ENCODE measurements at regions not wholly inside any gene's neighbourhood (a gene's known extent, or its start where the extent isn't known, plus 50 kb on each side); places are given as distances from the start of the nearest gene placed in this dataset.

GRCh38 chr1:34668063-34668462 lies 86.8 kb upstream of the GJB5 start:
- Histone ChIP-seq H3K4me1 (no peaks in the 10 kb centered on the region), H3K27me3 (no peaks in the 10 kb centered on the region), H3K4me3 (no peak overlapping the region), H3K36me3 (no peaks in the 10 kb centered on the region), H3K27ac (no peak overlapping the region), H3K9ac (ENCODE audit: low read depth in 2 of 2, low read length in 2 of 2) (no peak overlapping the region), H3K9me3 (no peaks in the 10 kb centered on the region)
- intact Hi-C loops (cut with DNase I) = no loop called here
- DNase-seq = no peak
- TF ChIP-seq CTCF (IDR thresholded peaks at IDR 0.05) = no peak

- Histone ChIP-seq H3K27me3 (no peaks in the 10 kb centered on the region), H3K9me3 (no peaks in the 10 kb centered on the region), H3K9ac (ENCODE audit: low read depth in 2 of 2, low read length in 2 of 2) (no peak overlapping the region), H3K27ac (no peak overlapping the region), H3K4me3 (no peak overlapping the region), H3K4me1 (no peaks in the 10 kb centered on the region), H3K36me3 (no peaks in the 10 kb centered on the region)
- intact Hi-C loops (cut with DNase I) = no loop called here
- TF ChIP-seq CTCF (IDR thresholded peaks at IDR 0.05) = no peak
- DNase-seq = no peak
Observed at GRCh38 chr1:34670982-34671381, 83.9 kb upstream of the GJB5 start.

GRCh38 chr1:34671887-34672286 lies 83.0 kb upstream of the GJB5 start:
- H3K4me3 ChIP-seq = no peak overlapping the region
- intact Hi-C loops (cut with DNase I) = no loop called here
- H3K9ac ChIP-seq (ENCODE audit: low read depth in 2 of 2, low read length in 2 of 2) = no peak overlapping the region
- H3K27ac ChIP-seq = no peak overlapping the region
- no peaks in the 10 kb centered on the region for H3K9me3 ChIP-seq
- no peak for DNase-seq
- no peaks in the 10 kb centered on the region for H3K27me3 ChIP-seq
- TF ChIP-seq CTCF (IDR thresholded peaks at IDR 0.05) = no peak
- H3K36me3 ChIP-seq = no peaks in the 10 kb centered on the region
- H3K4me1 ChIP-seq = no peaks in the 10 kb centered on the region

- Histone ChIP-seq H3K27ac (peak overlapping the region; percentile 83), H3K4me3 (no peak overlapping the region), H3K4me1 (no peaks in the 10 kb centered on the region), H3K9me3 (no peaks in the 10 kb centered on the region), H3K9ac (ENCODE audit: low read depth in 2 of 2, low read length in 2 of 2) (no peak overlapping the region), H3K36me3 (no peaks in the 10 kb centered on the region), H3K27me3 (no peaks in the 10 kb centered on the region)
- peak; percentile 85 for DNase-seq
- intact Hi-C loops (cut with DNase I) = no loop called here
- peak; percentile 73 for TF ChIP-seq CTCF (IDR thresholded peaks at IDR 0.05)
Observed at GRCh38 chr1:34681480-34682451, 73.1 kb upstream of the GJB5 start.

GRCh38 chr1:34682452-34683223 lies 72.2 kb upstream of the GJB5 start:
- no peak for TF ChIP-seq CTCF (IDR thresholded peaks at IDR 0.05)
- Histone ChIP-seq H3K36me3 (no peaks in the 10 kb centered on the region), H3K4me1 (no peaks in the 10 kb centered on the region), H3K27ac (peak overlapping the region; percentile 83), H3K9ac (ENCODE audit: low read depth in 2 of 2, low read length in 2 of 2) (no peak overlapping the region), H3K9me3 (no peaks in the 10 kb centered on the region), H3K4me3 (no peak overlapping the region), H3K27me3 (no peaks in the 10 kb centered on the region)
- intact Hi-C loops (cut with DNase I) = no loop called here
- DNase-seq = peak; percentile 57
